ENCODE measurements at regions not wholly inside any gene's neighbourhood (a gene's known extent, or its start where the extent isn't known, plus 50 kb on each side); places are given as distances from the start of the nearest gene placed in this dataset.

DNA sequence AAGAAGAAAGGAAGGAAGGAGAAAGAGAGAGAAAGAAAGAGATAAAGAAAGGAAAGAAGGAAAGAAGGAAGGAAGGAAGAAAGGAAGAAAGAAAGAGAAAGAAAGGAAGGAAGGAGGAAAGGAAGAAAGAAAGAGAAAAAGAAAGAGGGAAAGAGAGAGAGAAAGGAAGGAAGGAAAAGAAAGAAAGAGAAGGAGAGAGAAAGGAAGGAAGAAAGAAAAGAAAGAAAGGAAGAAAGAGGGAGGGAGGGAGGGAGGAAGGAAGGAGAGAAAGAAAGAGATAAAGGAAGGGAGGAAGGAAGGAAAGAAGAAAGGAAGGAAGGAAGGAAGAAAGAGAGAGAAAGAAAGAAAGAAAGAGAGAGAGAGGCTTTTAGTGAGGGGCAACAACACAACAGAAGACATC is 135.1 kb upstream of the VSTM2B start:
- Histone ChIP-seq H3K4me1 (ENCODE audit: low read length) (no peaks in the 10 kb centered on the region), H3K36me3 (replicated peaks; ENCODE audit: low read depth, low read length) (no peaks in the 10 kb centered on the region), H3K4me2 (ENCODE audit: low read length) (no peak overlapping the region), H3K9me3 (ENCODE audit: insufficient read depth, low read length) (no peaks in the 10 kb centered on the region), H3K9ac (ENCODE audit: low read length) (no peak overlapping the region), H3K27ac (ENCODE audit: low read length) (no peak overlapping the region), H3K4me3 (ENCODE audit: low read length) (no peak overlapping the region), H2AFZ (ENCODE audit: low read depth, low read length) (no peak overlapping the region), H3K79me2 (ENCODE audit: low read length) (no peaks in the 10 kb centered on the region), H4K20me1 (ENCODE audit: insufficient read depth, low read length) (no peaks in the 10 kb centered on the region), H3K27me3 (ENCODE audit: low read depth, low read length) (0 out of 2 replicates have a peak, but pooled peaks cover 8% of the 10 kb centered on the region)
- no peak for TF ChIP-seq EZH2phosphoT487 (IDR thresholded peaks at IDR 0.05; ENCODE audit: low read depth)

DNA sequence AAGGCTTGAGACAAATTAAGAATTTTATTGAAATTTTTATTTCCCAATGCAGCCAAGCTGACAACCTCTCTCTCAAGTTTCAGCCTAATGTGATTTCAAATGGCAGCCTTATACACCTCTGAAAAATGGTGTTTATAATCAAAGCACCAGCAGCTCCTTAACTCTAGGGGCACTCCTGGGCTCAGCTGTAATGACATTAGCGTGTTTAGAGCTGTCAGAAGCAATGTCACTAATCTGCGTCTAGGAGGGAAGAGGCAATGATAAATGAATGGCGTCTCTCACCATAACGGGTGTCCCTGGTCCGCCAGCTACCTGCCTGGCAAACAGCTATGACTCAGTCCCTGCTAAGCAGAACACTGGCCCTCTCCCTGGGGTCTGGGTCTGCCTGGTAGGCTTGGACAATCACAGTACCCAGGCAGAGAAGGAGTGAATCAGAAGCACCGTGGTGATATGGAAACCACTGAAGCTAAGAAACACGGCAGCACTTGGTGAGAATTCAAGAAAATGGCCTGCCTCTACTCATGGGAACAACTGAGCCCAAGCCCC is 131.8 kb upstream of the VSTM2B start:
- Histone ChIP-seq H3K9me3 (ENCODE audit: insufficient read depth, low read length) (no peaks in the 10 kb centered on the region), H3K4me3 (ENCODE audit: low read length) (no peak overlapping the region), H3K4me2 (ENCODE audit: low read length) (no peak overlapping the region)

DNA sequence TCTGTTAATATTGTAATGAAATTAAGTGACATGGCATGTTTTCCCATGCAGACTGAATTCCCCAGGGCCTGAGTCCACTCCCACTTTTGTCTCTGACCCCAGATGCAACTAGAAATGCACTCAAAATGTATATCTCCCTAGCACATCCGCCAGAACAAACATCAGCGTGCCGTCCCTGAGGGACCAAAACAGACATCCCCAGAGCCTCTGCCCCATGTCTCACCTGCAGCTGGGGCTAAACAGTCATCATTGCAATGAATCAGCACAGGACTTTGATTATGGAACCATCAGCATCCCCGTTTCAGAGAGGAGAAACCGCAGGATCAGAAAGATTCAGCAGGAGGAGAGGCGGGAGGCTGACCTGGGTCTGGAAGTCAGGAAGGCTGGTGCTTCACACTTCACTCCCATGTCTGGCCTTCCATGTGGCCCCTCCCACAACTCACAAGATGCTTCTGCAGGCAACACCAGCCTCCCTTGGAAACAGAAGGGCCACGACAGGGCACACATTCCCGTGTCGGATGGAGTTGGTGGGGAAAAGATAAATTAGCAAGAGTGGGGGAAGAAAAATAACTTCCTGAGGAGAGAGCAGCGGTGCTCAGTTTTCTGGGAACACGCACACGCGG is 130.6 kb upstream of the VSTM2B start:
- Histone ChIP-seq H2AFZ (ENCODE audit: low read depth, low read length) (no peak overlapping the region), H3K4me2 (ENCODE audit: low read length) (no peak overlapping the region), H3K36me3 (replicated peaks; ENCODE audit: low read depth, low read length) (no peaks in the 10 kb centered on the region), H3K4me1 (ENCODE audit: low read length) (no peaks in the 10 kb centered on the region), H3K27me3 (ENCODE audit: low read depth, low read length) (peaks cover 17% of the 10 kb centered on the region), H3K79me2 (ENCODE audit: low read length) (no peaks in the 10 kb centered on the region), H4K20me1 (ENCODE audit: insufficient read depth, low read length) (no peaks in the 10 kb centered on the region), H3K9me3 (ENCODE audit: insufficient read depth, low read length) (no peaks in the 10 kb centered on the region), H3K4me3 (ENCODE audit: low read length) (no peak overlapping the region), H3K27ac (ENCODE audit: low read length) (no peak overlapping the region), H3K9ac (ENCODE audit: low read length) (no peak overlapping the region)
- TF ChIP-seq EZH2phosphoT487 (IDR thresholded peaks at IDR 0.05; ENCODE audit: low read depth): no peak
- TF ChIP-seq, protein P1, sequence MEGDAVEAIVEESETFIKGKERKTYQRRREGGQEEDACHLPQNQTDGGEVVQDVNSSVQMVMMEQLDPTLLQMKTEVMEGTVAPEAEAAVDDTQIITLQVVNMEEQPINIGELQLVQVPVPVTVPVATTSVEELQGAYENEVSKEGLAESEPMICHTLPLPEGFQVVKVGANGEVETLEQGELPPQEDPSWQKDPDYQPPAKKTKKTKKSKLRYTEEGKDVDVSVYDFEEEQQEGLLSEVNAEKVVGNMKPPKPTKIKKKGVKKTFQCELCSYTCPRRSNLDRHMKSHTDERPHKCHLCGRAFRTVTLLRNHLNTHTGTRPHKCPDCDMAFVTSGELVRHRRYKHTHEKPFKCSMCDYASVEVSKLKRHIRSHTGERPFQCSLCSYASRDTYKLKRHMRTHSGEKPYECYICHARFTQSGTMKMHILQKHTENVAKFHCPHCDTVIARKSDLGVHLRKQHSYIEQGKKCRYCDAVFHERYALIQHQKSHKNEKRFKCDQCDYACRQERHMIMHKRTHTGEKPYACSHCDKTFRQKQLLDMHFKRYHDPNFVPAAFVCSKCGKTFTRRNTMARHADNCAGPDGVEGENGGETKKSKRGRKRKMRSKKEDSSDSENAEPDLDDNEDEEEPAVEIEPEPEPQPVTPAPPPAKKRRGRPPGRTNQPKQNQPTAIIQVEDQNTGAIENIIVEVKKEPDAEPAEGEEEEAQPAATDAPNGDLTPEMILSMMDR (IDR thresholded peaks at IDR 0.05; ENCODE audit: low read depth, low read length): no peak

More for the DNA sequence above, 131.8 kb upstream of the VSTM2B start:
- Histone ChIP-seq H3K27me3 (ENCODE audit: low read depth, low read length) (peaks cover 17% of the 10 kb centered on the region), H3K4me1 (ENCODE audit: low read length) (no peaks in the 10 kb centered on the region), H3K79me2 (ENCODE audit: low read length) (no peaks in the 10 kb centered on the region), H2AFZ (ENCODE audit: low read depth, low read length) (no peak overlapping the region), H4K20me1 (ENCODE audit: insufficient read depth, low read length) (no peaks in the 10 kb centered on the region), H3K9ac (ENCODE audit: low read length) (no peak overlapping the region), H3K36me3 (replicated peaks; ENCODE audit: low read depth, low read length) (no peaks in the 10 kb centered on the region), H3K27ac (ENCODE audit: low read length) (no peak overlapping the region)
- TF ChIP-seq EZH2phosphoT487 (IDR thresholded peaks at IDR 0.05; ENCODE audit: low read depth): no peak
- TF ChIP-seq, protein P1 (IDR thresholded peaks at IDR 0.05; ENCODE audit: low read depth, low read length): no peak

DNA sequence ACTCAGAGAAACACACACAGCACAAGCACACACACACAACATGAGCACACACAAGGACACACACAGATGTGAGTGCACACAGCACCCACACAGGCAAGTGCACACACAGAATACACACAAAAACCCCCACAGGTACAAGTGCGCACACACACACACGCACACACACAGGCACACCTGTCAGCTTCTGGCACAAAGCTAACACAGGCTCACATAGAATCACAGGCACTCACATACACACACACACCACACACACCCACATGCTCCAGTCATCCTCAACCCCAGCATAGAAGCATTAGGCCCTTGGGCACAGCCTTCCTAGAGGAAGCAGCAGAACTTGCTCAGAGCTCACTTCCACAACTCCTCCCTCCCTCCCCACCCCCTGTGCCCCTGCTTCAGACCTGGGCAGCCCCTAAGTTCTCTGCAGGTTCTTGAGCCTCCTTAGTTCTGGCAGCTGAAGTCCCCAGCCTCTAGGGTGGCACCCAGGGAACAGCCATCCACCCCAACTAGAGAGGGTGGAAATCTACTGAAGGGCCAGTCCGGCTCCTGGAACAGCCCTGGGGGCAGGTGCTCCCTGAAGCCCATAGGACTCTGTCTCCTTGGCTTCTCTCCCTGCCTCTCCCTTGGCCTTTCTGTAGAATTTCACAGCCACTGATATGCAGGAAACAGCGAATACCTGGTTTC is 129.9 kb upstream of the VSTM2B start:
- Histone ChIP-seq H3K9ac (ENCODE audit: low read length) (no peak overlapping the region), H3K4me1 (ENCODE audit: low read length) (no peaks in the 10 kb centered on the region), H3K4me3 (ENCODE audit: low read length) (no peak overlapping the region), H2AFZ (ENCODE audit: low read depth, low read length) (no peak overlapping the region), H3K27ac (ENCODE audit: low read length) (no peak overlapping the region), H4K20me1 (ENCODE audit: insufficient read depth, low read length) (no peaks in the 10 kb centered on the region), H3K79me2 (ENCODE audit: low read length) (no peaks in the 10 kb centered on the region), H3K36me3 (replicated peaks; ENCODE audit: low read depth, low read length) (no peaks in the 10 kb centered on the region), H3K9me3 (ENCODE audit: insufficient read depth, low read length) (no peaks in the 10 kb centered on the region), H3K27me3 (ENCODE audit: low read depth, low read length) (peaks cover 17% of the 10 kb centered on the region), H3K4me2 (ENCODE audit: low read length) (no peak overlapping the region)
- TF ChIP-seq, protein P1 (IDR thresholded peaks at IDR 0.05; ENCODE audit: low read depth, low read length): no peak
- TF ChIP-seq EZH2phosphoT487 (IDR thresholded peaks at IDR 0.05; ENCODE audit: low read depth): no peak
